NOMO-1 treated with DMSO at 0.1 percent for 48 hours (cell line): ENCODE measurements at regions not wholly inside any gene's neighbourhood (a gene's known extent, or its start where the extent isn't known, plus 50 kb on each side); places are given as distances from the start of the nearest gene placed in this dataset.
"Not testable (repeated sequence)": the region's sequence is repeated elsewhere in the genome, so short reads cannot be mapped to it uniquely, and the experiment has no call there.

Experiments
- DNase-seq: peaks from one replicate; lab custom pipeline; 2025; ENCODE audit not compliant: unreplicated experiment; lab: John Stamatoyannopoulos, UW

DNA sequence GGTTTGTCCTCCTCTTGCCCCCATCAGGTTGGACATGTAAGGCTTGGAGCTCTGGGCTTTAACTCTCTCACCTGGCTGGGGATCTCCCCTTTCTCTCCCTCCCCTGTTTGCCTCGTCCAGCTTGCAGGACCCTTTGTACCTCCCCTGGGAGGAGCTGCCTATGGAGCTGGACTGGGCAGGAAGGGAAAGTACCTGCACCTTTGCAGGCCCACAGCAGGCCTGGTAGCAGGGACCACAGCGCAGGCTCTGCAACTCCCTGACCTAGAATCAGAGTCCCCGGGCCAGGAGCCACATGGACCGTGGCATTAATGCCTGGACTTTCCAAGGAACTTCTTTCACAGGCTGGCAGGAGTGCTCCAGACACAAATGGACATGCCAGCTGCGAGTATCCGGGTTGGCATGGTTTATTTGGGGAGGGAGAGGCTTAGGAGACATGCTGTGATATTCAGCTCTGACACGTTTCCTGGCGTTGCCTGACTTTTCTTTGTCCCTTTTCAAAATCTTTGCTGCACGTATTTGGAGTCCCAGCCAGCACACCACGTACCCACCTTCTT is 268.5 kb upstream of the EXOC2 start:
- no peak for DNase-seq

DNA sequence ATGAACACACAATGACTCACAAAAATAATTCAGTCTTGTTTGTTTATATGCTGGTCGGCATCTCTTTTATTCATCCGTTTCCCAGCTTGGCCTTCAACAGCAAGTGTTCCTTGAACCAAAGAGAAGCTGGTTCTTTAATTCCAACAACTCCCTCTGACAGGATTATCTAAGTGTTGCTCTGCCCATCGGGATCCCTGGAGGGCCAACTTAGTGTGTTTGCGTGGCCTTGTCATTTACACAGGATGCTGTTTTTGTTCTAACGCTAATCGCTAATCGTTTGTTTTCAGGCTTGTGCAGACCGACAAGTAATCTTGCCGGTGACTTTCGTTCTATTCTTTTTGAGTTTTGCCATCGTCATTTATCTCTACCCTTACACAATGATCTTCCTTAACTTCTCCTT is 267.4 kb upstream of the EXOC2 start:
- DNase-seq: no peak

DNA sequence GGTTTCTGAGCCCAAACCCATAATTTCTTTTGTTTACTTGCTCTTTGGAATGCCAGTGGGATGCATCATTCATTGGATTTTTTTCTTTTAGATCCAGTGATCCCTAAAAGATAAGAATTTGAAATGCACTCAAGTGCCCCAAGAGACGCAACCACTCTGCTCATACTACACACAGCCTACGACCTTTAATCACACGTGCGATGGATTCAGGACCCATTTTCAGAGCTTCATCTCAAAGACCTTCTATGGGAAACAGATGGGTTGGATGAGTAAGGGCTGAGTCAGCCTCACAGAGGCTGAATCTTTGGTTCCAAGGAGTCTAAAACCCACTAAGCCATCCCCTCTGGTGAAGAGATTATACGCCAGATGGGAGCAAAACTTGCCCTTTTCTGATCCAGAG is 265.5 kb upstream of the EXOC2 start:
- DNase-seq: no peak

DNA sequence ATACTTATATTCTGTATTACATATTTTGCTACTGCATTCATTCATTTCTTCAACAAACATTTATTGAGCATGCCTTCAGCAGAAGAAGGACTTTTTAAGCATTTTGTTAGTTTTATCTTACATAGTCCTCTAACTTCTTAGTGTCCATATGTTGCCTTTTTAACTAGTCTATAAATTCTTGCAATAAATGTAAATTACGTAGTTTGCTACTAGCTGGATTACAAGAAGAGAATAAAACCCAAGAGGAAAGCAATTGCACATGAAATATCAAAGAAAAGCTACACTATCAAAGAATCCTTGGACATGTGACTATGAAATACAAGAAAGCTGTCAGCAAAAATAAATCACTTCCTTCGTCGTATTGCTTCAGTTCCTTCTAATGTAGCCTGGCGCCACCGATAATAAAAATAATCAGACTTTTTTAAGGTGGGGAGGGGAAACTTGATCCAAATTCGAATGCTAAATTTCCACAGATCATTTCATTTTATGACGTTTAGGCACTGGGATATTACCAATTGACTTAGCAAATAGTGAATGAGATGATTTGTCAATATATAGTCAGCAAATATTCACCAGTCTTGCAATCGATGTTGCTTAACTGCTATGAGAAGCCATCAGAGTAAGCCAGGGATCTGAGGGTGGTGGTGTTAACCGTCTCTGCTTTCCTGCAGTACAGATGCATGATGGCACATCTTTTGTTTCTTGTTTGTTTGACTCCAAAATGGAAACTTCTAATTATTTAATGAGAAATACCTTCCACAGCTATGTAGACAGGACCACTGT is 258.7 kb upstream of the EXOC2 start:
- DNase-seq: peak; percentile 3

DNA sequence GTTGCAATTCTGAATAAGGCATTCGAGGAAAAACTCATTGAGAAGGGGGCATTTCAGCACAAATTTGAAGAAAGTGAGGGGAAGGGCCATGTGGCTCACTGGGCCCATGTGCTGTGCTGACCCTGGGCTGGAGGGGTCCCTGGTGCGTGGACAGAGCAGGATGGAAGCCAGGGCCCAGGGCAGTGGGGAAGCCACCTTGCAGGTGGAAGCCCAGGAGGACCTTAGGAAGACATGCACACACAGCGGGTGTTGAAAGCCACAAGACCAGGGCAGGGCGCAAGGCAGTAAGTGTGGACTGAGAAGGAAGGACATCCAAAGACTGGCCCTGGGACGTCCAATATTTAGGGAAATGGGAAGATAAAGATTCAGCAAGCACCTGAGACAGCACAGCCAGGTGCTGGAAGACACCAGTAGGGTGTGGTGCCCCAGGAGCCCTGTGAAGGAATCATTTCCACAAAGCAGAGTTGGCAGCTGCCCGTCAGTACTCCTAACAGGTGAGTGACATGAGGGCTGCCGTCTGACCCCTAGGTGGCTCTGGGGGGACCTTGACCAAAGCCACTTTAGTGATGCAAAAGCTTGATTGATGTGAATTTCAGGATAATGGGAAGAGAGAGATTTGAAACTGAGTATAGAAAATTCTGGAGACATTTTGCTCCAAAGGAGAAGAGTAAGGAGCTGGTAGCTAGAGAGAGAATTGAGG is 254.4 kb upstream of the EXOC2 start:
- DNase-seq: no peak

GRCh38 chr6:946546-946945 is 253.6 kb upstream of the EXOC2 start:
- DNase-seq: no peak

- DNase-seq: no peak
These were observed 246.8 kb upstream of the EXOC2 start for GRCh38 chr6:939526-940252.

- no peak for DNase-seq
These were observed 246.0 kb upstream of the EXOC2 start for GRCh38 chr6:938916-939315.

DNA sequence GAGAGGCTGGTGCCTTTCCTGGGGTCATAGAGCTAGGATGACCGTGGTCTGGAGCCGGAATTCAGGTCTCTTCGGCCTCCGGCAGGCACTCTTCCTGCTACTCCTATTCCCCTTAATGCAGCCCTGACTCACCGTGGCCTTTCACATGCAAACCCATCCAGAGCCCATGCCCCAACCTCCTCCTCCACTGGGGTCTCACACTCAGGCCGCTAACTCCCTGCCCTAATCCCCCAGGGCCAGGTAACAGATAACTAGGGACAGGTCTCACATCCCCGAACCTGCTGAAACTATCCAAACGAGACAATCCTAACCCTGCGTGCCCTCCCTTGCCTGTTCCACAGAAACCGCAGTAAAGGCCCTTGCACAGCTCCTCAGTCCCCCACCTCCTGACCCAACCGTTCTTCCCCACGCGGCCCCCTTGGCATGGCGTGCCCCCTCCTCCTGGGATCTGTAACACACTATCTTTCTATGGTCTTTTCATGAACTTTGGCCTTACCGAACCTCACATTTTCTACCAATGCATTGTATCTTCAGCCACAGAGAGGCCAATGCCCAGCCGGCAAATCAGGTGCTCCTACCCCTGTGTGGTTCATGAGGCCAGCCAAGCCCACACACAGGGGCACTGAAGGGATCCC is 245.4 kb upstream of the EXOC2 start:
- no peak for DNase-seq

- no peak for DNase-seq
These were observed 242.6 kb upstream of the EXOC2 start for GRCh38 chr6:935582-935981.

- DNase-seq: no peak
These were observed 241.7 kb upstream of the EXOC2 start for GRCh38 chr6:934686-935085.

DNA sequence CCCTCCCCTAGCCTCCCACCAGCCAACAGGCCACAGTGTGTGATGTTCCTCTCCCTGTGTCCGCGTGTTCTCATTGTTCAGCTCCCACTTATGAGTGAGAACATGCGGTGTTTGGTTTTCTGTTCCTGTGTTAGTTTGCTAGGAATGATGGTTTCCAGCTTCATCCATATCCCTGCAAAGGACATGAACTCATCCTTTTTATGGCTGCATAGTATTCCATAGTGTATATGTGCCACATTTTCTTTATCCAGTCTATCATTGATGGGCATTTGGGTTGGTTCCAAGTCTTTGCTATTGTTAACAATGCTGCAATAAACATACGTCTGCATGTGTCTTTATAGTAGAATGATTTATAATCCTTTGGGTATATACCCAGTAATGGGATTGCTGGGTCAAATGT is 239.0 kb upstream of the EXOC2 start:
- not testable (repeated sequence) for DNase-seq

- DNase-seq: no peak
These were observed 234.2 kb upstream of the EXOC2 start for GRCh38 chr6:927157-927556.

DNA sequence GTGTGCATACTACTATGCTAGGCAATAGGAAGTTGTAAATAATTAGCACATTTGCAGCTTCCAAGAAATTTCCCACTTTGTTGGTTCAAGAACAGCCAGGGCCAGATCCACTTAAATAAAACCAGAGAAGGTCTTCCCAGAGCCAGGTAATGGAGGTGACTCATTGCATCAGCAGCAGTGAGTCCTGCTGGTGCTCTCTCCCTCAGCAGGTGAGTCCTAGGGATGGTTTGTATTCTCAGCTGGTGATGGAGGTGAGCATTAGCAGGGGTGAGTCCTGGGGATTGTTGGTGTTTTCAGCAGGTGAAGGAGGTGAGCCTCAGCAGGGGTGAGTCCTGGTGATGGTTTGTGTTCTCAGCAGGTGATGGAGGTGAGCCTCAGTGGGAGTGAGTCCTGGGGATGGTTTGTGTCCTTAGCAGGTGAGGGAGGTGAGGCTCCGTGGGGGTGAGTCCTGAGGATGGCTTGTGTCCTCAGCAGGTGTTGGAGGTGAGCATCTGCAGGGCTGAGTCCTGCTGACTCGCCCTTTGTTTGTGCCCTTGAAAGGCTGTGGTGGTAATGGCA is 232.8 kb upstream of the EXOC2 start:
- DNase-seq: no peak

DNA sequence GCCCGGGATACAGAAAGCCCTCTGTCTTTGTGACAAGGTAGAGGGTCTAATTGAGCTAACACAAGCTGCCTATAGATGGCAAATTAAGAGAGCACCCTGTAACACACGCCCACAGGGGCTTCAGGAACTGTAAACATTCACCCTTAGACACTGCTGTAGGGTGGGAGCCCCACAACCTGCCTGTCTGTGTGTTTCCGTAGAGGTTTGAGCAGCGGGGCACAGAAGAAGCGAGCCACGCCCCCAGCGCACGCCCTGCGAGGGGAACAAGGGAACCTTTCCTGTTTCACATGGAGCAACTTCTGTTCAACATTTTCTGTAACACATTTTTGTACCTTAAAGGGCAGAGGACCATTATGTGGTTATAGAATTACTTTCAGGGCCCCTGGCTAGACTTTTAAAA is 231.7 kb upstream of the EXOC2 start:
- DNase-seq: no peak

GRCh38 chr6:921400-921799 is 228.5 kb upstream of the EXOC2 start:
- DNase-seq: no peak

DNA sequence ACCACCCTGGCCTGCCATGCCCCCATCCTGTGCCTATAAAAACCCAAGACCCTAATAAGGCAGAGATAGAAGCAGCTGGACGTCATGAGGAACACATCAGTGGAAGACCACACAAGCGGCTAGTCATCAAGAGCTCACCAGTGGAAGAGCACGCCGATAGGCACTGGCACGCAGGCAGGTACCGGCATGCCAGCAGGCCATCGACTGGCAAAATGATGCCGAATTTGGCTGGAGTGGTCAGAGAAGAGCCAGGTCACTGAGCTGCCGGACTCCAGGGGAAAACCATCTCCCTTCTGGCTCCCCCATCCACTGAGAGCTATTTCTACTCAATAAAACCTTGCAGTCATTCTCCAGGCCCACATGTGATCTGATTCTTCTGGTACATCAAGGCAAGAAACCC is 227.6 kb upstream of the EXOC2 start:
- DNase-seq: no peak

DNA sequence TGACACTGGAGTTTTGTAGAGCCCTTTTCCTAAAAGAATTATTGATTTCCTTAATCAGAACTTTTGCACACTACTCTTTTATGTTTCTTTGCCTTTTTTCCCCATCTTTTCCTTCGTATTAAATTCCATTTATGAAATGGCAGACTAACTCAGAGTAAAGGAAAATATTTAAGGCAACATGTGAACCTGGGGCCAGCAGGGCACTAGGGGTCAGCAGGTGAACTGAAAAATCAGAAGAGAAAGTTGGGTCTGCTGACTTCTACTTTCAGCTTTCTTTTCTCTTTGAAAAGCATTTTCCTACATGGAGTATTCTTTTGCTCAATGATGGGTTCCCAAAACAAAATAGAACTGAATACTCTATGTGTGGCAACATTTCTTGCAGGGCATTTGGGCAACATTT is 226.6 kb upstream of the EXOC2 start:
- no peak for DNase-seq

DNA sequence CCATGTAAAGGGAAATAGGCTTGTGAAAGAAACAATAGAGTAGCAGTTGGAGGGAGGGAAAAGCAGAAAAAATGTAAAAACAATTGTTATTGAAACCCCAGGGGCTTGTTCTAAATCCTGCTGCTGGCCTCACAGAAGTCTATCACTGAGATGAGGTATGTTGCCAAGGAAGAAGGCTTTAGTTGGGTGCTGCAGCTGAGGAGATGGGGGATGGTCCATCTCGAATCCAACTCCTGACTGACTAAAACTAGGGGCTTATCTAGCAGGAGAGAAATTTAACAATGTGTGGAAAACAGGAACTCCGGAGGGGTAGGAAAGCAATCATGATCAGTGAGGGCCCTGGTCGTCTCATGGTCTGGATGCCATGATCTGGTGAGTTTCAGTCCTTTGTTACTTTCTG is 225.0 kb upstream of the EXOC2 start:
- no peak for DNase-seq

DNA sequence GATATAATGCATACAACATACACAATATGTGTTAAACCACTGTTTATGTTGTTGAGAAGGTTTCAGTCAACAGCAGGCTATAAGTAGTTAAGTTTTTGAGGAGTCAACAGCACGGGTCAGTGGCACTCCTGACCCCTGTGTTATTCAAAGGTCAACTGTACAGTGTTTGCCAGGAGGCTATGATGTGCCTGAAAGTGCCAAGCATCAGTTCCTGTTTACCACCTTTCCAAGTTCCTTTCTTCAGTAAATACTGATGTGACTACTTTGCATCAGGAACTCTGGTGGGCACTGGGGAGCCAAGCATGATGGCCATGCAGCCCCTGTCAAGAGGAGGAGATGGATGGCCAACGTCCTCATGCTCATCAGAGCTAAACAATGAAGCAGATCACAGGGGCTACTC is 224.4 kb upstream of the EXOC2 start:
- no peak for DNase-seq

DNA sequence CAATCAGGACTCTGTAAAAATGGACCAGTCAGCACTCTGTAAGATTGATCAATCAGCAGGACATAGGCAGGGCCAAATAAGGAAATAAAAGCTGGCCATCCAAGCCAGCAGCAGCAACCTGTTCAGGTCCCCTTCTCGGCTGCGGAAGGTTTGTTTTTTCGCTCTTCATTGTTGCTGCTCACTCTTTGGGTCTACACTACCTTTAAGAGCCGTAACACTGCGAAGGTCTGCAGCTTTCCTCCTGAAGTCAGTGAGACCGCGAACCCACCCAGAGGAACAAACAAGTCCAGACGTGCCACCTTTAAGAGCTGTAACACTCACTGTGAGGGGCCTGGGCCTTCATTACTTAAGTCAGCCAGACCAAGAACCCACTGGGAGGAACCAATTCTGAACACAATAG is 223.2 kb upstream of the EXOC2 start:
- DNase-seq: no peak
